ENCODE measurements at regions not wholly inside any gene's neighbourhood (a gene's known extent, or its start where the extent isn't known, plus 50 kb on each side); places are given as distances from the start of the nearest gene placed in this dataset.
"Not testable (repeated sequence)": the region's sequence is repeated elsewhere in the genome, so short reads cannot be mapped to it uniquely, and the experiment has no call there.

- no peak for DNase-seq (ENCODE audit: low read depth)
Measured at GRCh38 chr17:33944826-33945225, 310.3 kb upstream of the CCL2 start.

- no peak for DNase-seq (ENCODE audit: low read depth)
Measured at GRCh38 chr17:33945646-33946546, 309.2 kb upstream of the CCL2 start.

- DNase-seq (ENCODE audit: low read depth) = no peak
Measured at GRCh38 chr17:33947762-33948161, 307.3 kb upstream of the CCL2 start.

- DNase-seq (ENCODE audit: low read depth) = no peak
Measured at GRCh38 chr17:33948309-33948708, 306.8 kb upstream of the CCL2 start.

GRCh38 chr17:33949100-33949499 is 306.0 kb upstream of the CCL2 start:
- no peak for DNase-seq (ENCODE audit: low read depth)

- no peak for DNase-seq (ENCODE audit: low read depth)
Measured at GRCh38 chr17:33950061-33950460, 305.0 kb upstream of the CCL2 start.

- DNase-seq (ENCODE audit: low read depth) = no peak
Measured at GRCh38 chr17:33952425-33952824, 302.7 kb upstream of the CCL2 start.

- DNase-seq (ENCODE audit: low read depth) = no peak
Measured at GRCh38 chr17:33954597-33954996, 300.5 kb upstream of the CCL2 start.

- no peak for DNase-seq (ENCODE audit: low read depth)
Measured at GRCh38 chr17:33955461-33955860, 299.6 kb upstream of the CCL2 start.

- DNase-seq (ENCODE audit: low read depth) = not testable (repeated sequence)
Measured at GRCh38 chr17:33959098-33959497, 296.0 kb upstream of the CCL2 start.

- no peak for DNase-seq (ENCODE audit: low read depth)
Measured at GRCh38 chr17:33962857-33963655, 292.0 kb upstream of the CCL2 start.

- no peak for DNase-seq (ENCODE audit: low read depth)
Measured at GRCh38 chr17:33964344-33964979, 290.6 kb upstream of the CCL2 start.

GRCh38 chr17:33966410-33967059 is 288.6 kb upstream of the CCL2 start:
- DNase-seq (ENCODE audit: low read depth) = no peak

GRCh38 chr17:33967608-33968349 is 287.3 kb upstream of the CCL2 start:
- no peak for DNase-seq (ENCODE audit: low read depth)

- DNase-seq (ENCODE audit: low read depth) = no peak
Measured at GRCh38 chr17:33968350-33969044, 286.6 kb upstream of the CCL2 start.

- DNase-seq (ENCODE audit: low read depth) = no peak
Measured at GRCh38 chr17:33970279-33970678, 284.8 kb upstream of the CCL2 start.

GRCh38 chr17:33972763-33973162 is 282.3 kb upstream of the CCL2 start:
- no peak for DNase-seq (ENCODE audit: low read depth)

- DNase-seq (ENCODE audit: low read depth) = no peak
Measured at GRCh38 chr17:33973491-33973890, 281.6 kb upstream of the CCL2 start.

- DNase-seq (ENCODE audit: low read depth) = no peak
Measured at GRCh38 chr17:33974276-33974675, 280.8 kb upstream of the CCL2 start.

- no peak for DNase-seq (ENCODE audit: low read depth)
Measured at GRCh38 chr17:33976831-33977230, 278.3 kb upstream of the CCL2 start.
